ENCODE measurements at regions not wholly inside any gene's neighbourhood (a gene's known extent, or its start where the extent isn't known, plus 50 kb on each side); places are given as distances from the start of the nearest gene placed in this dataset.

DNA sequence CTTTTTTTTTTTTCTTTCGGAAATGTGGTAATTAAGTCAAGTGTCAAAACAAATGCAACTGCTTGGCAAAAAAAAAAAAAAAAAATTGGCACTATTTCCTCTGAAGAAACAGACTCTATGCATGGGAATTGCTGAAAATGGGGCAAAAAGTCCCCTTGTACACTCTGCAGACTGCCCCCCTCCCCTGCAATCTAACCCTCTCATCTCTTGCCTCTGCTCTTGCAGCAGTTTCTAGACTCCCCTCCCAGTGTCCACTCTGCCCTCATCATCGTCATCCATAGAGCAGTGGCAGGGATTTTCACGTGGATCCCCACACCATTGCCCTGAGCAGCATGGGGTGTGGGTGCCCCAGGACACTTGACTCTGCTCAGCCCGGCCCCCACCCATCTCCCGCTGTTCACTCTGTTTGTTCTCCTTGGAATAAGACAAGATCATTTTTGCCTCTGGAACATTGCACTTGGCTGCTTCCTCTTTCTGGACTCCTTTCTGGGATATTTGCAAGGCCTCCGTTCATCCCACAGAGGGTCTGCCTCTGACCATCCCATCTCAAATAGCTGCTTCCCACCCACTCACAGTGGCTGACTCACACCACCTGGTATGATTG is 213.9 kb downstream of the ACKR3 start:
- TF ChIP-seq, protein P1, sequence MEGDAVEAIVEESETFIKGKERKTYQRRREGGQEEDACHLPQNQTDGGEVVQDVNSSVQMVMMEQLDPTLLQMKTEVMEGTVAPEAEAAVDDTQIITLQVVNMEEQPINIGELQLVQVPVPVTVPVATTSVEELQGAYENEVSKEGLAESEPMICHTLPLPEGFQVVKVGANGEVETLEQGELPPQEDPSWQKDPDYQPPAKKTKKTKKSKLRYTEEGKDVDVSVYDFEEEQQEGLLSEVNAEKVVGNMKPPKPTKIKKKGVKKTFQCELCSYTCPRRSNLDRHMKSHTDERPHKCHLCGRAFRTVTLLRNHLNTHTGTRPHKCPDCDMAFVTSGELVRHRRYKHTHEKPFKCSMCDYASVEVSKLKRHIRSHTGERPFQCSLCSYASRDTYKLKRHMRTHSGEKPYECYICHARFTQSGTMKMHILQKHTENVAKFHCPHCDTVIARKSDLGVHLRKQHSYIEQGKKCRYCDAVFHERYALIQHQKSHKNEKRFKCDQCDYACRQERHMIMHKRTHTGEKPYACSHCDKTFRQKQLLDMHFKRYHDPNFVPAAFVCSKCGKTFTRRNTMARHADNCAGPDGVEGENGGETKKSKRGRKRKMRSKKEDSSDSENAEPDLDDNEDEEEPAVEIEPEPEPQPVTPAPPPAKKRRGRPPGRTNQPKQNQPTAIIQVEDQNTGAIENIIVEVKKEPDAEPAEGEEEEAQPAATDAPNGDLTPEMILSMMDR (IDR thresholded peaks at IDR 0.05) = no peak
- no peak for TF ChIP-seq POLR2A (IDR thresholded peaks at IDR 0.05)

Measured in ovary (tissue), 3 donors.